Mammary epithelial cell (primary cell): ENCODE measurements at regions not wholly inside any gene's neighbourhood (a gene's known extent, or its start where the extent isn't known, plus 50 kb on each side); places are given as distances from the start of the nearest gene placed in this dataset.

ENCODE experiments used
- CTCF ChIP-seq, 2 donors: IDR thresholded peaks in 1 of 2; conservative IDR thresholded peaks in 1 of 2; 2 replicates each; pipeline ENCODE4 v1.5.1; 2011 to 2012; ENCODE audit warnings: inconsistent platforms in 2 of 2, low read length in 2 of 2, mild to moderate bottlenecking in 2 of 2, control low read depth in 1 of 2, low read depth in 1 of 2; ENCODE audit not compliant: insufficient read depth in 1 of 2; ENCODE audit errors: extremely low read depth in 1 of 2
- EZH2 ChIP-seq: IDR thresholded peaks from 2 replicates; pipeline ENCODE4 v1.6.1; 2012; ENCODE audit warnings: low read length, inconsistent platforms, borderline replicate concordance

DNA sequence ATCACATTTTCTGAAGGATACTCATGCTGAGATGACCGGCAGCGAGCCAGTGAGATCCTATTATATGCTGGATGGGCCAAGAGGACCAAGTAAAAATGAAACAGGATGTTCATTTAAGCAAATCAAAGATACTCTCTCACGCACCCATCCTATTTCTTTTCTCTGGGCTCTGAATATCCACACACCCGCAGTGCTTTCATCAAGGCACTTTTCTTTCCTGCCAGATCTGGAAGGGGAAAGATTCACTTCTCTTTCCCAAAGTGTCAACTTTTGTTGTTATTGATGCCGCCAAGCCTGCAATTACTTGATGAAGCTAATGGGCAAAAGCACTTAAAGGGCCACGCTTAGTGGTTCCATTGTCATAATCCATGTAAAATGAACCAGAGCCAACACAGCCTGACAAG, 191.9 kb upstream of the CHAC2 start:
- TF ChIP-seq CTCF (conservative IDR thresholded peaks at IDR 0.05 in 1 of 2, IDR thresholded peaks at IDR 0.05 in 1 of 2; ENCODE audit: extremely low read depth in 1 of 2, insufficient read depth in 1 of 2, low read depth in 1 of 2, low read length in 2 of 2) (no peak), EZH2 (no peak)
